ENCODE measurements at regions not wholly inside any gene's neighbourhood (a gene's known extent, or its start where the extent isn't known, plus 50 kb on each side); places are given as distances from the start of the nearest gene placed in this dataset.
A peak's percentile ranks its signal among the peaks of the same experiment; 100 is the strongest.

GRCh38 chr3:182690172-182690571 is 103.1 kb upstream of the ATP11B start:
- no peak for DNase-seq (ENCODE audit: low read depth)

- no peak for DNase-seq (ENCODE audit: low read depth)
Measured at GRCh38 chr3:182692021-182692420, 101.3 kb upstream of the ATP11B start.

- no peak for DNase-seq (ENCODE audit: low read depth)
Measured at GRCh38 chr3:182692695-182693094, 100.6 kb upstream of the ATP11B start.

GRCh38 chr3:182693723-182694122 is 99.6 kb upstream of the ATP11B start:
- DNase-seq (ENCODE audit: low read depth) = no peak

GRCh38 chr3:182696916-182697315 is 96.4 kb upstream of the ATP11B start:
- DNase-seq (ENCODE audit: low read depth) = no peak

- DNase-seq (ENCODE audit: low read depth) = no peak
Measured at GRCh38 chr3:182697345-182697919, 95.9 kb upstream of the ATP11B start.

GRCh38 chr3:182698078-182698477 is 95.2 kb upstream of the ATP11B start:
- DNase-seq (ENCODE audit: low read depth) = no peak

GRCh38 chr3:182699550-182700170 is 93.6 kb upstream of the ATP11B start:
- DNase-seq (ENCODE audit: low read depth) = no peak

- no peak for DNase-seq (ENCODE audit: low read depth)
Measured at GRCh38 chr3:182702216-182702615, 91.1 kb upstream of the ATP11B start.

- no peak for DNase-seq (ENCODE audit: low read depth)
Measured at GRCh38 chr3:182703233-182703632, 90.1 kb upstream of the ATP11B start.

GRCh38 chr3:182704926-182705325 is 88.4 kb upstream of the ATP11B start:
- DNase-seq (ENCODE audit: low read depth) = no peak

GRCh38 chr3:182708810-182709209 is 84.5 kb upstream of the ATP11B start:
- no peak for DNase-seq (ENCODE audit: low read depth)

GRCh38 chr3:182709306-182709705 is 84.0 kb upstream of the ATP11B start:
- DNase-seq (ENCODE audit: low read depth) = no peak

- no peak for DNase-seq (ENCODE audit: low read depth)
Measured at GRCh38 chr3:182710557-182711157, 82.6 kb upstream of the ATP11B start.

GRCh38 chr3:182711261-182711683 is 82.0 kb upstream of the ATP11B start:
- no peak for DNase-seq (ENCODE audit: low read depth)

GRCh38 chr3:182711853-182712252 is 81.5 kb upstream of the ATP11B start:
- DNase-seq (ENCODE audit: low read depth) = no peak

GRCh38 chr3:182713111-182713510 is 80.2 kb upstream of the ATP11B start:
- no peak for DNase-seq (ENCODE audit: low read depth)

- DNase-seq (ENCODE audit: low read depth) = peak; percentile 17
Measured at GRCh38 chr3:182713743-182714517, 79.4 kb upstream of the ATP11B start.

GRCh38 chr3:182715006-182715405 is 78.3 kb upstream of the ATP11B start:
- DNase-seq (ENCODE audit: low read depth) = no peak

- no peak for DNase-seq (ENCODE audit: low read depth)
Measured at GRCh38 chr3:182716114-182716688, 77.1 kb upstream of the ATP11B start.

- DNase-seq (ENCODE audit: low read depth) = no peak
Measured at GRCh38 chr3:182717216-182717615, 76.1 kb upstream of the ATP11B start.

GRCh38 chr3:182722907-182723306 is 70.4 kb upstream of the ATP11B start:
- no peak for DNase-seq (ENCODE audit: low read depth)

GRCh38 chr3:182723596-182723995 is 69.7 kb upstream of the ATP11B start:
- DNase-seq (ENCODE audit: low read depth) = no peak

Data from GM04504 (cell line).